Omental fat pad (tissue), 3 donors: ENCODE measurements at regions not wholly inside any gene's neighbourhood (a gene's known extent, or its start where the extent isn't known, plus 50 kb on each side); places are given as distances from the start of the nearest gene placed in this dataset.
"Not testable (repeated sequence)": the region's sequence is repeated elsewhere in the genome, so short reads cannot be mapped to it uniquely, and the experiment has no call there.

Source experiments
- ATAC-seq: fragments of 150-250 bp; one replicate; pipeline ENCODE4 v1.9.1; 2016; ENCODE audit warnings: mild to moderate bottlenecking, moderate library complexity; ENCODE audit not compliant: low FRiP score
- DNase-seq: peaks from one replicate; pipeline ENCODE4 v3.0.0-alpha.2; 2019; ENCODE audit warnings: low spot score
- CTCF ChIP-seq, 3 donors: fragments of 450-650 bp; IDR thresholded peaks; one replicate each; pipeline ENCODE4 v1.5.1; 2016 to 2017; ENCODE audit warnings: antibody characterized with exemption in 3 of 3, mild to moderate bottlenecking in 3 of 3, moderate library complexity in 2 of 3

DNA sequence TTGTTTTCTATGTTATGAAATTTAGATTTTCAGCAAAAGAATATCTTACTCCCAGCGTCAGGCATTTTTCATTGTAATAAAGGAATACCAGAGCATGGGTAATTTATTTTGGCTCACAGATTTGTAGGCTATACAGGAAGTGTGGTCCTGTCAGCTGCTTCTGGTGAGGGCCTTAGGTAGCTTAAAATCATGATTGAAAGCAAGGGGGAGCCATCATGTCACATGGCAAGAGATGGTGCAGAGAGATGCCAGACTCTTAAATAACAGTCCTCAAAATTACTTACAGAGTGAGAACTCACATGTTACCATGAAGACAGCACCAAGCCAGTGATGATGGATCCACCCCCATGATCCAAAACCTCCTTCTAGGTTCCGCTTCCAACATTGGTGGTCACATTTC is 825.0 kb upstream of the CHORDC1 start:
- ATAC-seq (no peak), DNase-seq (no peak)
- no peak for TF ChIP-seq CTCF (IDR thresholded peaks at IDR 0.05)

DNA sequence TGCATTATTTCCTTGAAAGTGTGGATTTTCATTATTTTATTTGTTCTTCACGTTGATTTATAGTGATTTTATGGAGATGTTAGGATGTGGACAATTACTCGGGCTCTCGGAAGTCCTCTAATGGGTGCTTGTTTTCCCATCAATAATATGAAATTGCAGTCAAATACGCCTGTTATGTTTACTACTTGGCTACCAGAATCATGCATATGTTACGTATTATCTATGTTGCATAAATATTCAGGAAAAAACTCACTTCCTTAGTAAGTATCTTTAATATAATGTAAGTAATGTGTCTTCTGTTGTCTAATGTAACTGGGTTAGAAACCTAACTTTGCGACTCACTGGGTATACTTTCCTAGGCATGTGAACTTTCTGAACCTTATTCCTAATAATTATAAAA is 823.4 kb upstream of the CHORDC1 start:
- TF ChIP-seq CTCF (IDR thresholded peaks at IDR 0.05) = no peak
- ATAC-seq = no peak
- DNase-seq = no peak

DNA sequence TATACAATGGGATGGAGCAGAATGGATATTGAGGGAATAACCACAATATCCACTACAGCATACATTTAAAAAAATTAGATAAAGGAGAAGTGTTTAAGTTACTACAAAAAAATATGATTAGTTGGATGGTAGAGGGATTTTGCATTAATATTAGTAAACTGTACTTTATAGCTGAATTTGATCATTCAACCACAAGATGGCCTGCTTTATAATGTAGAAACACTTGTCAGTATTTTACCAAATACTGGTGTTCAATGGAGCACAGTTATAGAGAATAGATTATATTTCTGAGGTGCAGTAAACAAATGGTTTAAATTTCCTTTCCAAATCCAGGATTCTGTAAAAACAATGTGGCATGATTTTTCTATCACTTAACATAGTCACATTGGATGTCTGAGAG is 818.8 kb upstream of the CHORDC1 start:
- ATAC-seq = no peak
- no peak for DNase-seq
- TF ChIP-seq CTCF (IDR thresholded peaks at IDR 0.05) = no peak

DNA sequence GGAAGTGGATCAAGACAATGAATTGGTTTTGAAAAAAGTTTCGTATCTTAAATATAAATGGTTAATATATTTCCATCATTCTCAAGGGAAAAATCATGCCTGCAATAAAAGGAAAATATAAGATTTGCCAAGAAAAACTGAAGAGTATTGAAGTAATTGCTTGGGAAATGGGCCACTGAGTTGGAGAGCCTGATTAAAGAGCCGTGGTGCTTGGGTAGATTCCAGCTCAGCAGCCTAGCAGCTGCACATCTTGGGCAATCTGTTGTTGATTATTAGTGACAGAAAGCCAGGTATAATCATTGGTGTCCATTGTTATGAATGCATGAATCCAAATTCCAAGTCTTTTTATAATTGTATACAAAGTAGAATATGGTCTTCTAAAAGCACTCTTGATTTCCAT is 800.9 kb upstream of the CHORDC1 start:
- no peak for ATAC-seq

DNA sequence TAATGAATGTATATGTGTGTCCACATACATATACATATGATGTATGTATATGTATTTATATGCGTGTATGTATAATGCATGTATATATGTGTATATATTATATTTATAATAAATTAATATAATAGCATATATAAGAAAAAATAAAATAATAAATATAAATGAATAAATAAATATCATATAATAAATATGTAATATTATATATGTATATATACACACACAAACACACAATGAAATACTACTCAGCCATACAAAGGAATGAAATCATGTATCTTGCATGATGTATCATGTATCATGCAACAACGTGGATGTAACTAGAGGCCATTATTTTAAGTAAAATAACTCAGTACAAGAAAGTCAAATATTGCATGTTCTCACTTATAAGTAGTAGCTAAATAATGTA is 788.7 kb upstream of the CHORDC1 start:
- no peak for DNase-seq
- no peak for TF ChIP-seq CTCF (IDR thresholded peaks at IDR 0.05)
- ATAC-seq = no peak

More for the DNA sequence above, 800.9 kb upstream of the CHORDC1 start:
- no peak for DNase-seq
- TF ChIP-seq CTCF (IDR thresholded peaks at IDR 0.05) = no peak

DNA sequence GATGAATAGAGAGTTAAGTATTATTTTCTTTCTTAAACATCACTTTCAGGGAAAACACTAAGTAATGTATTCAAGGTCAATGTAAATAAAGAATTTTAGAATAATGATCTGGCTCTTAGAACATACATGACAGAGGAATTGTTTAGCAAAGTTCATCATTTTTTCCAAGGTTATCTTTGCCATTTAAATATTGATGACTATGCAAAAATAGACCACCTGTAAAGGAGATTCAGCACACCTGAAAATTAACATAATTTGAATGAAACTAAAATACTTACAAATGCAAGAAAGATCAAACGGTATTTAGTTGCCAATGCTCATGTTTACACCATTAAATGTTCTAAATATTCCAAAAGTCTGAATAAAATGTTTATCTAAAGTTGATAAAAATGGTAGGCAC is 782.6 kb upstream of the CHORDC1 start:
- DNase-seq = no peak
- no peak for ATAC-seq
- TF ChIP-seq CTCF (IDR thresholded peaks at IDR 0.05) = no peak

- ATAC-seq = no peak
- no peak for TF ChIP-seq CTCF (IDR thresholded peaks at IDR 0.05)
Measured at GRCh38 chr11:90997241-90997640, 774.4 kb upstream of the CHORDC1 start.

GRCh38 chr11:90972159-90972558 is 749.3 kb upstream of the CHORDC1 start:
- not testable (repeated sequence) for ATAC-seq, DNase-seq

More at GRCh38 chr11:90997241-90997640, 774.4 kb upstream of the CHORDC1 start:
- no peak for DNase-seq
